T-helper 2 cell treated with Interferon-gamma antibody and Interleukin-4, amounts not matched to agents 100 ng/mL and 5 ng/mL, for 36 hours (primary cell): ENCODE measurements at regions not wholly inside any gene's neighbourhood (a gene's known extent, or its start where the extent isn't known, plus 50 kb on each side); places are given as distances from the start of the nearest gene placed in this dataset.

ENCODE experiments used
- intact Hi-C: fragments of 100-400 bp; cut with micrococcal nuclease; formaldehyde crosslinking; loops from one replicate; pipeline ENCODE4 v1.15.1; 2023

- intact Hi-C loops: loop anchor here (5.0 kb wide), 1 partner anchor 938 kb away; the partner anchor contains the start of gene CHST13
Measured at GRCh38 chr3:127459891-127460290, 130.6 kb downstream of the TPRA1 start.

- intact Hi-C loops: loop anchor here (5.0 kb wide), 1 partner anchor 937 kb away; the partner anchor contains the start of gene CHST13
Measured at GRCh38 chr3:127458696-127459604, 131.6 kb downstream of the TPRA1 start.

GRCh38 chr3:127457546-127458145 lies 132.9 kb downstream of the TPRA1 start:
- intact Hi-C loops: loop anchor here (5.0 kb wide), 1 partner anchor 935 kb away; the partner anchor contains the start of gene CHST13

GRCh38 chr3:127457094-127457475 lies 133.4 kb downstream of the TPRA1 start:
- intact Hi-C loops: loop anchor here (5.0 kb wide), 1 partner anchor 935 kb away; the partner anchor contains the start of gene CHST13

GRCh38 chr3:127456471-127457093 lies 134.0 kb downstream of the TPRA1 start:
- intact Hi-C loops: loop anchor here (5.0 kb wide), 1 partner anchor 934 kb away; the partner anchor contains the start of gene CHST13

- intact Hi-C loops: loop anchor here (5.0 kb wide), 1 partner anchor 933 kb away; the partner anchor contains the start of gene CHST13
Measured at GRCh38 chr3:127455541-127456450, 134.7 kb downstream of the TPRA1 start.

- intact Hi-C loops: loop anchor here (5.0 kb wide), 1 partner anchor 933 kb away; the partner anchor contains the start of gene CHST13
Measured at GRCh38 chr3:127454968-127455367, 135.6 kb downstream of the TPRA1 start.

GRCh38 chr3:127454051-127454450 lies 136.5 kb downstream of the TPRA1 start:
- intact Hi-C loops: no loop called here

- intact Hi-C loops: no loop called here
Measured at GRCh38 chr3:127452321-127452821, 138.2 kb downstream of the TPRA1 start.

- intact Hi-C loops: no loop called here
Measured at GRCh38 chr3:127451321-127451720, 139.2 kb downstream of the TPRA1 start.

GRCh38 chr3:127450331-127450730 lies 140.2 kb downstream of the TPRA1 start:
- intact Hi-C loops: no loop called here

GRCh38 chr3:127449486-127450212 lies 140.9 kb downstream of the TPRA1 start:
- intact Hi-C loops: no loop called here

GRCh38 chr3:127448671-127449070 lies 141.9 kb downstream of the TPRA1 start:
- intact Hi-C loops: no loop called here

GRCh38 chr3:127448161-127448561 lies 142.4 kb downstream of the TPRA1 start:
- intact Hi-C loops: no loop called here

- intact Hi-C loops: no loop called here
Measured at GRCh38 chr3:127446756-127447155, 143.8 kb downstream of the TPRA1 start.

- intact Hi-C loops: no loop called here
Measured at GRCh38 chr3:127445581-127446343, 144.8 kb downstream of the TPRA1 start.

- intact Hi-C loops: no loop called here
Measured at GRCh38 chr3:127444761-127445160, 145.8 kb downstream of the TPRA1 start.

- intact Hi-C loops: no loop called here
Measured at GRCh38 chr3:127443581-127444375, 146.8 kb downstream of the TPRA1 start.
